Kasumi-1 (cell line): ENCODE measurements at regions not wholly inside any gene's neighbourhood (a gene's known extent, or its start where the extent isn't known, plus 50 kb on each side); places are given as distances from the start of the nearest gene placed in this dataset.

ENCODE experiments used
- DNase-seq, 2 experiments: peaks; one replicate each; lab custom pipeline; 2025; lab: John Stamatoyannopoulos, UW

DNA sequence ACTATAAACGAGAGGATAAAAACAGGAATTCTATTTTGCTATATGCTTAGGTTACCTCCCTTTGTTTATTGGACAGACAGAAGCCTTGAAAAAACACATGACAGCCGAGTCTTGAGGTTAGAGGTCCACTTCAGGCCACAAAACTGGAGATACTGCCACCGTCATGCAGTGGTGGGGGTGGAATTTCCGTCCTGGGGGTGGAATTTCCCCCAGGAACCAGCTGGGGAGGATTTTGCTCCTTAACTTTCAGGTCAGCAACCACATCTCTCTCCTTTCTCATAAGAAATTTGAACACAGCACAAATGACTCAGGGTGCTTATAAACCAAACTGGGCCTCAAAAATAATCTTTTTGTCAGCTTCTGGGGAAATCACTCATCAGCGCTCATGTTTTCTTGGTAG lies 545.8 kb upstream of the ADAMTS9 start:
- no peak for DNase-seq

DNA sequence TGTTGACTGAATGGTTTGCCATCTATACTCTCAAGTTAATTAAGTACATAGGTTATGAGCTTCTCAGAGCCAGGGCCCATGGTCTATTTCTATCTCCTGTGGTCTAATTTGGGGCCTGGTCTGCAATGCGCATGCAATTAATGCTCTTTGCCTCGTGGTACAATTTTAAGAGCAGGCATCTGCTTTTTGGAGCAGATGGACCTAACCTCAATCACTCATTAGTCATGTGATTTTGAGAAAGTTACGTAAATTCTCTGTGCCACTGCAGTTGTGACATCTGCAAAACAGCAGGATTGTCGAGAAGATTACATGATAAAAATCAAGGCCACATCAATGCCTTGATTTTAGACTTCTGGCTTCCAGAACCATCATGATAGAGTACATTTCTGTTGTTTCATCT lies 543.7 kb upstream of the ADAMTS9 start:
- no peak for DNase-seq

DNA sequence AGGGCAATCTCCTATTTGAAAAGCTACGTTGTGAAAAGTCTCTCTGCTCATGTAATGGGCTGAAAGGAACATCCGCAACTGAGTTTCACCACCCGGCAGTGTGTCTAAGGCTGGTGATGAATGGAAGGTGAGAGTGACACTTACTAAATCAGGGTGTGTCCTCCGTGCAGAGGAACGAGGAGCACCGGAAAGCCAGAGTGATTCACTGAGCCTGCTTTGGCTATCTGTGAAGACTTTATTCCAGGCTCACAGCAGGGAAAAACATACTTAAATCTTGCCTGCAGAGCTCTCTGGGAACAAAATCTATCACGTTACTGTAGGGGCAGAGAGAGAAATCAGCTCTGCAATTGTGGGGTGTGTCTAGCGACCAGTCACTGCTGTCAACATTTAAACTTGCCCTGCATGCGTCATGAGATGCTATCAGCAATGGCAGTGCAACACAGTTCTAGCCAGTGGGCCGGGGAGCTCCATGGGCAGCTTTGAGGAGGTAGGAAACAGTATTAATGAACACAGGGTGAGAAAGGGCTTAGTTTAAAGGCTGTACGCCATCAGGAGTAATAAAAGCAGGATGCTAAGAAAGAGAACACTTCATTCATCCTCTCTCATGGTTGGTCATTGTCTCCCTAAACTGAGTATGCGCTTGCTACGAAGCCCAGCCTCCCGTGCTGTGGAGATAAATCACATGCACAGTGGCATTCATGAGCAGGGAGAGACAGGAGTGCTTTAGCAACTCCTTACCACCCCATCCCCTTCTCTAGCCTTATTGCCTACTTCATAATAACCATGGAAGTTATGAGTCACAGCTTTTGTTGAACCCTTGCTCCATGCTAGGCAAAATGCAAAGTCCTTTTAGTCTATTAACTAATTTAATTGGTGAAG lies 542.7 kb upstream of the ADAMTS9 start:
- no peak for DNase-seq

DNA sequence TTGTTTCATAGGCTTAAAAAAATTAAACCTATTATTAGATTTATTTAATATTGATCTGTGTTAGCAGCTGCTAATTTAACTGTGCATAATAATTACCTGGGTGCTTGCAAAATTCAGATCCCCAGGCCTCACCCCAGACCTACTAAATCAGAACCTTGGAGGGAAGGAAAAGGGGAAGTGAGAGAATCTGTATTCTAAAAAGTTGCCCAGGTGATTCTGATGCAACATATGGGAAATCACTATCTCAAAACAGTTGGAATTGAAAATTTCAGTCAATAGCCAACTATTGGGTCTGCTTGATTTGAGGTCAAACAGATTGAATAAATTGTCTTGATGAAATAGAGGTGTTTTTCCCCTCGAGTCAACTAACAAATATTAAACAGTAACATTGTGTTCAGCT lies 538.5 kb upstream of the ADAMTS9 start:
- DNase-seq, result no peak

DNA sequence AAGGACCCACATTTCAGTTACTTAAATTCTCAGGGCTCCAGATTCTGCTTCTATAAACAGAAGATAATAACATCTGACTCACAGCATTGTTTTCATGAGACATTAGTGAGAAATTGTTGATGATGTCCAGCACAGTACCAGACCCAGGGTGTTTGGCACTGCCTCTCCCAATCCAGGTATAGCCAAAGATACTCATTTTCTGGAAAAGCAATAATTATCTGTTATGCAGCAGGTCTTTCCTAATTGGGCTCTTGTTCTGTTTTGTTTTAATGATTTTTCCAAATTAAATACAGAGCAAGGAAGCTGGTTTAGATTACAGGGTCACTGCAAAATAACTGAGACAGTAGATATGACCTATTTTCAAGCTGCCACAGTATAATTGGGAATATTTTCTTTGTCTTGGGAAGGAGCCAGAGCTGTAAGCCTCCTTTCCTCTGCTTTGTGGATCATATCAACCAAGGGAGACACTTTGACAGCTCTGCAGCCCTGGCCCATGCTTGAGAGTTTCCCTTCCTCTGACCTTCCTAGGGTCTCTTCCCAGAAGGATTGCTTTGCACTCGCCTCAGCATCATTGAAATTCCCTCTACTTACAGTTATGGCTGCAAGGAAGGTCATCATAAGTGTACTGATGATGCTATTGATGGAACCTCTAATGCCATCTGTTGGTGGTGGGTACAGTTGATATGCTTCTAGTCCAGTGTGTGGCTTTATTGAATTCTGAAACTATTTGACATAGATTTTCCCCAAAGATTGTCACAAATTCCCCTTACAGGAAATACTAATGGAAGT lies 522.4 kb upstream of the ADAMTS9 start:
- no peak for DNase-seq

DNA sequence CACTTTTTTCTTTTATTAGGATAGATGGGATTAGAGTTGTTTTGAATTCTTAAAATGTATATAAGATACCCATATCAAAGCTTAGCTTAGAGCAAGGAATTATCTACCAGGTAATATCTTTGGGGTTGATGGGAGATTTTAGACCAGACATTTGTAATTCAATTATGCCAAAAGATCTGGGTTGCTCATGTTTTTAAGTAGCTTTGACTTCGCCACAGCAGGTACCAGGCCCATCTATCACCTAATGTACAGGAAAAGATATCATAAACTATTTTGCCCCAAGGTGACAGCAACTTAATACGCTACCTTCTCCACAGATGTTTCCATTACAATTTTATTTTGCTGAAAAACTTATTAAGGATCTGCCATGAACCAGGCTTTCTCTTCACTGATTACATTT lies 514.6 kb upstream of the ADAMTS9 start:
- no peak for DNase-seq

DNA sequence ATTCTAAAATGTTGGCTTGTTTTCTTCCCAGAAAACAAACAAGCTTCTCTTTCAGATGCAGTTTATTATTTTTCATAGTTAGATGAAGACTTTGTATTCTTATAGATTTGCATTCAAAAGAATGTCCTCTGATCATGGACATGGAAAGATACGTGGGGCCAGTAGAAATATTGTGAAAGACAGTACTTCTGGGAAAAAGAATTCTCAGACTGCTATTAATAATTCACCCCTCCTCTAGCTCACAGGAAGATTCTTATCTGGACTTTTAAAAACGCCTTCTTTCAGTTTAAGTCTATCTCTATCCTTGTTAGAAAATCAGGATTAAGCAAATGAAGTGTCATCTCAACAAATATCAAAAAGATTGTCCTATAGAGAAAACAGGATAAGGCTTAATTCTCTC lies 514.1 kb upstream of the ADAMTS9 start:
- DNase-seq, result no peak

DNA sequence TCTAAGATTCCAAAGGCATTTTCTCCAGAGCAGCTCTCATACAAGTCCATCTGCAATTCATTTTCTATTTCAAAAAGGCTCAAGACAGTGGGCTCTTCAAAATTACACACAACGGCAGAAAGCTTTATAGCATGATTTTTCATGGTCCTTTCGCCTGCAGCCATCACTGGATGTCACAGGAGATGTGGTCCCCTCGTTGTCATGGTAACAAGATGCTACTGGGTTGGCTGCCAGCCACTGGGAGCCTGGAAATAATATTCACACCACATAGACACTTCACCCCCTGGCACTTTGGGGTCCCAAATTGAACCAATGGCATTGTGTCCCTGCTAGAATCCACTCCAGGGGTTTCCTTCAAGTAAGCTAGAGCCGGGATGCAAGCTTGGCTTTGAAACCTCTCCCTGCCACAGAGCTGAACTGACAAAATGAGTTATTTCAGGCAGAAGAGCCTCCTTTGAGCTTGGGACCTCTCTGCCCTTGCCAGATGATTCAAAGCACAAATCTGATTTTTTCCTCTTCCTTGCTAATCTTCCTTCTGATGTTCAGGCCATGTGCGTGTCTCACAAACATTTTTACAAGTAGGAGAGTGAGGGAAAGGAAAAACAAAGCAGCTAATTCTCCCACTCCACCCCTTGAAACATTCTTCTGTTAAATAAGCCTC lies 512.6 kb upstream of the ADAMTS9 start:
- no peak for DNase-seq

DNA sequence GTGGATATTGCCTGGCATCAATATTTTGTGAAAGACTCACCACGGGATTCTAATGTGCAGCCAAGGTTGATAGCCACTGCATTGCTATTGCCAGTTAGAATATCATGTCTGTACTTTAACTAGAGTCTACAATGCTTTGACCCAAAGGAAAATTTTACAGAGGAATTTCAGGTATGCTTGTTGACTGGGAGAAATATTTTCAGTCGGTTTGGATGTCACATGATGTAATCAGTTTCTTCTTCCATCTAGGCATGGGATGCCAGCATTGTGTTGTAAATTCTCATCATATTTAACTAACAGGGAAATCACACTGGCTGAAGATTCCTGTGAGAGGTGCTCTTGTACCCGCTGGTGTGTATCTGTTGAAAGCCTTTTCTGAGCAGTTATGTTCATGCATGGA lies 508.9 kb upstream of the ADAMTS9 start:
- DNase-seq, result no peak

DNA sequence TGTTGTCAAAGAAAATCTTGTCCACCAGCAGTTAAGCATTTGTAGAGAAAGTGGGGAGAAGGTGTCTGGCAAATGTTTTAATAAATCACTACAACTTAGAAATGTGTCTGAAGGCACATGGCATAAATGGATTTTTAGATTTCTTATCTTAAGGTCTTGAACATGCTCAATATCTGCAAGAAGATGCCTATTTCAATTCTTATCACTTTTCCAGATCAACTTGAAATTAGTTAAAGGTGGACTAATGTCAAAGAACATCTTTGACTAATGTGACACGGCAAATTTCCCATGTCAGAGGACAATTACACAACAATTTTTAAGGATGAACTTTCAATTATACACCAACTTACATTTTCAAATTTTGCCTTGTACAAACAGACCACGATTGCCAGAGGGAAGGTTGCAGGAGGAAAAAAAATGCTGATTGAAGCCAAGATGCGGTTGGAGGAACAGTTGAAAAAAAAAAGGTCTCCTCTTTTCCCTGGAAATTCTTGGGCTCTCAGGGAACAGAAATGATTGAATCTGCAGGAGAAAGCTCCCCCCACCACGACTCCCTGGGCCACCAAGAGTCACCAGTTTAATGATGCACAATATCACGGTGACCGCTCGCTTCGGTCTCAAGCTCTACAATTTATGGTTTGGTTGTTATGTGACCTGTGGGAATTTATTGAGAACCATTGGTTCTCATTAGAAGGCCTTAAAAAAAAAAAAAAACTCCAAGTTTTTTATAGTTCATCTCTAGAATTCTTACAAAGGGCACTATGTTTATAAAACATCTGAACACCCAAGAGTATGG lies 507.6 kb upstream of the ADAMTS9 start:
- no peak for DNase-seq

DNA sequence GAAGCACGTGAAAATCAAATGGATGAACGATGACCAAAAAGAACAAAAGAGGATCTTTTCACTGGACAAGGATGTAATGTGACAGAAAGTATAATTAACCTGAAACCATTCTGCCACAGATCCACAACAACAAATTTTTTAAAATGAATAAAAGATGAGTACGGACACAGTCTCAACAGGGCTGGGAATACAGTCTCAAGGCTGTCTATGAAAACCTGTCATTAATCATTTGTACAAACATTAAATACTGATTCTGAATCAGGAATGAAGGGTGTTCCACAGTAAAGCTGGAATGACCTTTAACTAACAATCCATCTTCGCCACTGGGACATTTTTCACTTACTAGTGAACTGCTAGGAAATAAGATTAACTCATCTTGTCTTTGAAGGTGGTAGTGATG lies 506.9 kb upstream of the ADAMTS9 start:
- DNase-seq, result no peak

DNA sequence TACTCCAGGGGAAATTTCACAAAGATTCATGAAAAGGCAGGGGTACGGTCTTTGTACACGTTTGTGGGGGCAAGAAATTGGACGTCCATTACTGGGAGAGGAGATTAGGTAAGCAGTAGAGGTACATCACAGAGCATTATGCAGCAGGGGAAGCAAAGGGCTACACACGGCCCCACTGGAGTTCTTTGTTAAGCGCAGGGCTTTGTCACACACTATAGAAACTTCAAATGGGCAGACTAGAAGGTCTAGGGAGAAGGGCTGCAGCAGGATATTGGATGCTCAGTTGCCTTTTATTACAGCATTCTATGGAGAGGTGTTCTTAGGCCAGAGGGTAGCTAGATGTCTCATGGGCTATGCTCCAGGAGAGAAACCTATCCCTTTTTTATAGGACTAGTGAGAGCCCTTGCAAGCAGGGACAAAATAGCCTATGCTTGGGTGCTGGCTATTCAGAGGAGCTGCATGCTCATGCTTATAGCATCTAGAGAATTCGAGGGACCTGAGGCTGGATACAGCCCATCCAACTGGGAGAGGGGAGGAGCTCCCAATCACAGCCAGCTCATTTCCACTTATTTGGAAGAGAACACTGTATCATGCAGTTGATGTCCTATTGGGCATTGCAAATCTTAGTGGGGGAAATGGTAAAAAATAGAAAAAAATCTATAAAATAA lies 506.4 kb upstream of the ADAMTS9 start:
- no peak for DNase-seq

DNA sequence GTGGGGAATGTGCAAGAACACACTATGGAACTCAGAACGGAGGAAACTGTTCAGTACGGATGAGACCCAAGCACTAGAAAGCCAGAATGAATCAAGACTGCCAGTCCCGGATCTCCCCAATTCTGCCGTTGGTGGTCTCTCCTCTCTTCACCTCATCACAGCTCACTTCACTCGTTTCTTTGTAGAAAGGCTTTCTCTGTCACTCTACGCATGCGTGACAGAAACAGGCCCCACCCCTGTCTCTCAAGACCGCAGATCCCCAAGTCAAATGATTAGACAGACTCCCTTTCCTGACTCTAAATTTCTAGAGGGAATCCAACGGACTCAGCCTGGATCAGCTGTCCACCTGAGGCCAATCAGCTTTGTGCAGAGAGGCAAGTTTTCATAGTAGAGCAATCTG lies 505.7 kb upstream of the ADAMTS9 start:
- no peak for DNase-seq

DNA sequence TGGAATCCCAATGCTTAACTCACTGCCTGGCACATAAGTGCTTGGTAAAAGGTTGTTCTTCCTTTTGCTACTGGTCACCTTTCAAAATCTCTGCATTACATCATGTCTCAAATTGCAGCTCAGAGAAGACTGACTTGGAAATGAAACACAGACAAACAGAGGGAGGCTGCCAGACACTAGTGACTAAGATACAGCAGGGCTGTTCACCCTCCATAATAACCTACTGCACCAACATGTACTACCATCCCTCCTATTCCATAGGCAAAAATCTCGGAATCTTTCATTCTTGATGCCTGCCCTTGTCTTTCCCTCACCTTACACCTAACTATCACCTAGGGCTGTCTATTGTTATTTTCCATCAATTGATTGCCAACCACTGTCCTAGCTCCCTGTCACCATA lies 502.3 kb upstream of the ADAMTS9 start:
- no peak for DNase-seq

DNA sequence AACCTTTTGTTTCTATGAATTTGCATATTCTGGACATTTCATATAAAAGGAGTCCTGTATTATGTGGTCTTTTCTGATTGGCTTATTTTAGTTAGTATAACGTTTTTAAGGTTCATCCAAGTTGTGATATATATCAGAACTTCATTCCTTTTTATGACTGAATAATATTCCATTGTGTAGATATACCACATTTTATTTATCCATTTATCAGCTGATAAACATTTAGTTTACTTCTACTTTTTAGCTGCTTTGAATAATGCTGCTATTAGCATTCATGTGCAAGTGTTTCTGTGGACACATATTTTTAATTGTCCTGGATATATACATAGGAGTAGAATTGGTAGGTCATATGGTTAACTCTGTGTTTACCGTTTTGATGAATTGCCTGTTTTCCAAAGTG lies 498.5 kb upstream of the ADAMTS9 start:
- DNase-seq, result no peak

DNA sequence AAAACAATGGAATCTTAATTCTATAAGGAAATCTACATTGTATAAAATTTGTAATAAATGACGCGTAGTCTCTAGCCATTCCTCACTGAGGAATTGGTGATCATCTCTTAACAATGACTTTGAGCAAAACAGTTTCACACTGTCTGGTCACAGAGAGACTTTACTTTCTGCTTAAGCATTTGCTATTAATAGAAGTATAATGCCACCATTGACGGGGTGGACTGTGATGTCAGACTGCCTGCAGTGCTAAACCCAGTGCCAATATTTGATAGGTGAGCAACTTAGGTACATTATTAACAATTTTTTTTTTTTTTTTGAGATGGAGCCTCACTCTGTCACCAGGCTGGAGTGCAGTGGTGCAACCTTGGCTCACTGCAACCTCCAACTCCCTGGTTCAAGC lies 494.9 kb upstream of the ADAMTS9 start:
- no peak for DNase-seq

DNA sequence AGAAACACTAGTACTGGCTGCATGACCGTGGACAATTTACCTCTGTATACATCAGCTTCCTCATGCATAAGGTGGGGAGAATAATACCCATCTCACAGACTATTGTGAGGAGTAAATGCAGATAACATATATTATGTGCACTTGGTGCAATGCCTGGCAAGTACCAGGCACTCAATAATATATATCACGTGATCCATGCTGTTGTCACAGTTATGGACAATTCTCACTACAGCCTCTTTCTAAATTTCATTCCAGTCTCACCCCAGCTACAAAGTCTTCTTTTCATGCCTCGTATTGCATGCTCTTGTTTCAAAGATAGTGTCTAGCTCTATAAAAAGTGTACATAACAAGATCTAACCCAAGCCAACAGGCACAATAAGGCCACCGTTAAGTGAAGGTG lies 494.3 kb upstream of the ADAMTS9 start:
- no peak for DNase-seq

DNA sequence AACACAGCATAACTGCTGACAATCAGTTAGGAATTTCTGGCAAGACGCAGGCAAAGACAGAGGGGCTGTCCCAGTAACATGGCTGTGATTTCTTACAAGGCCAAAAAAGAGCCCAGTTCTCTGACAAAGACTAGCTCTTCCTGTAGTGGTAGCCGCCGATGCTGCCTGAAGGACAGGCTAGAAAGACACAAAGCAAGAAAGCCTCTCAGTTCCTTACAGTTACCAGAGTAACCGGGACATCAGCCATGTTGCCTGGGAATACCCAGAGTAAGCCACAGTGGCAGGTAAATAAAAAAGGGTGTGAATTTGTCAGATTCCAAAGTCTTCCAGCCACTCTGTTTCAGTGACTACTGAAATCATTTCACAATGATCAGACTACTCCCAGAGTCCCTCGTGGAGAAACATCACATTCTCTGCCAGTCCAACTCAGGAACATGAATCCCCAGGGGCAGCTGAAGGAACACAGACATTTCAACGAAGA lies 493.6 kb upstream of the ADAMTS9 start:
- no peak for DNase-seq

DNA sequence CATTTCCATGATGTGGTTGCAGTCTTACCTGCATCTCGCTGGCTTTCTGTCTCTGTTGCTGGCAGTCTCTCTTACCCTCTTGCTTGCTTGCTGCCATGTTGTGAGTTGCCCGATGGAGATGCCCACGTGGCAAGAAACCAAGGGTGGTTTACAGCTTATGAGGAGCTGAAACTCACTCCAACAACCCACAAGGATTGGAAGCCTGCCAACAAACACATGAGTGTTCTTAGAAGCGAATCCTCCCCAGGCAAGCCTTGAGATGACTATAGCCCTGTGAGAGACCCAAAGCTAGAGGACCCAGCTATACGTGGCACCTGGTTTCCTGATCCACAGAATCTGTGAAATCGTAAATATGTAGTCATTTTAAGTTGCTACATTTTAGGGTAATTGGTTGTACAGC lies 490.9 kb upstream of the ADAMTS9 start:
- DNase-seq, result no peak

DNA sequence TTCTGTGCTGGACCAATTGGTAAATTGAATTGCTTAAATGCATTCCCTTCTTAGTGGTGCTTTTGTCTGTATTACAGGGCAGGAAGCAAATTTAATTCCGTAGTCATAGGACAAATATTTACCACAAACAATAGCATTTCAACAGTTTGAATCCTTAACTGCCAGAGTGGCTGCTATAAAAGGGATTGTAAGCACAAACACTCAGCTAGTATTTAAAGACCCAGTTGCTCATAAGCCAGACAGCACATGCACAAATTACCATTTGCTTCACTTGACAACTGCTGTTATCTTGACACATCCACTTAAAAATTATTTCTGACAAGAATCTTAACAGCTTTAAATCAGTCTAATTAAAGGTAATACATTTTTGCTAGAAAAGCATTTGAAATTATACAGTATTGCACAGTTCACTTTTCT lies 490.2 kb upstream of the ADAMTS9 start:
- DNase-seq, result no peak

DNA sequence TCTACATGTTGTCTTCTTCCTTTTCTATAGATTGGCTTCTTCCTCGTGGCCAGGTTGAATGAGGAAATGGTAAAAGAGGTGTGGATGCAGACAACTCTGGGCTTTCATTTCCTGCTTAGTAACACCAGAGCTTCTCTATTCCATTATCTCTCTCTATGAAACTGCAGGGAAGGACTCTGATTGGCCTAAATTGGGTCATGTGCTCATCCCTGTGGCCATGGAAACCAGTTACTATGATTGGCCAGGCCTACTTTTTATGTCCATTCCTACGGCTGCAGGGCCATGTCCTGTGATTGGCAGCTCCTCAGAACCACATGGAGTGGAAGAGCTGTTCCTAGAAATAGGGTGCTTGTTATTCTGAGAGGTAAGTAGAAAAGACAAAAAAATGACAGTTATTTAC lies 486.9 kb upstream of the ADAMTS9 start:
- DNase-seq, result no peak
